Kidney (tissue), 13 donors: ENCODE measurements at regions not wholly inside any gene's neighbourhood (a gene's known extent, or its start where the extent isn't known, plus 50 kb on each side); places are given as distances from the start of the nearest gene placed in this dataset.
A peak's percentile ranks its signal among the peaks of the same experiment; 100 is the strongest.

Experiments used
- DNase-seq, 5 donors: peaks; one replicate each; pipeline ENCODE4 v3.0.0-alpha.2; 2013 to 2020
- FAIRE-seq: peaks from 2 replicates; lab custom pipeline; 2012; peaks lifted over from hg19 to GRCh38; lab: Jason Lieb, UNC
- H3K27ac ChIP-seq, 2 donors: one replicate each; pipeline ENCODE4 v1.7.0; 2013; ENCODE audit warnings: low read depth in 2 of 2, low read length in 2 of 2, inconsistent platforms in 1 of 2
- H3K27me3 ChIP-seq: one replicate; pipeline ENCODE4 v1.7.1; 2013; ENCODE audit warnings: low read length, inconsistent platforms; ENCODE audit not compliant: control insufficient read depth, insufficient read depth
- H3K36me3 ChIP-seq, 3 donors: one replicate each; pipeline versions ENCODE4 v1.7.0 to v1.7.1; 2013; ENCODE audit warnings: low read length in 3 of 3, control low read depth in 1 of 3, inconsistent platforms in 1 of 3; ENCODE audit not compliant: insufficient read depth in 3 of 3, control insufficient read depth in 2 of 3
- H3K4me1 ChIP-seq, 3 donors: one replicate each; pipeline versions ENCODE4 v1.7.0 to v1.7.1; 2013; ENCODE audit warnings: low read length in 3 of 3, inconsistent platforms in 1 of 3, low read depth in 1 of 3; ENCODE audit not compliant: control insufficient read depth in 2 of 3, insufficient read depth in 2 of 3
- H3K4me3 ChIP-seq, 3 donors: one replicate each; pipeline versions ENCODE4 v1.7.0 to v1.8.1; 2013; ENCODE audit warnings: low read length in 3 of 3, control low read depth in 1 of 3, inconsistent platforms in 1 of 3
- H3K9ac ChIP-seq, 3 donors: one replicate each; pipeline versions ENCODE4 v1.7.0 to v1.7.1; 2013; ENCODE audit warnings: low read length in 3 of 3, control low read depth in 1 of 3, inconsistent platforms in 1 of 3
- H3K9me3 ChIP-seq, 3 donors: one replicate each; pipeline versions ENCODE4 v1.7.0 to v1.7.1; 2013; ENCODE audit warnings: low read length in 3 of 3, control low read depth in 1 of 3, inconsistent platforms in 1 of 3; ENCODE audit not compliant: control insufficient read depth in 2 of 3, insufficient read depth in 1 of 3
- intact Hi-C: fragments of 100-400 bp; cut with DNase I; formaldehyde crosslinking; loops from one replicate; pipeline ENCODE4 v1.11.1; 2022
- TF ChIP-seq, protein P1 (sequence below): IDR thresholded peaks from 3 replicates; pipeline ENCODE4 v1.5.1; 2012; ENCODE audit warnings: mild to moderate bottlenecking, moderate library complexity, borderline replicate concordance; ENCODE audit not compliant: insufficient read depth; ENCODE audit errors: extremely low read depth
- donor health status: control.
- donor health status: control.
- donor health status: control.
- donor health status: control.
- donor health status: control.
- donor health status: DM: yes; HTN: yes; CAD: no.
- donor health status: Normal renal cell carcinoma (clear cell type).

DNA sequence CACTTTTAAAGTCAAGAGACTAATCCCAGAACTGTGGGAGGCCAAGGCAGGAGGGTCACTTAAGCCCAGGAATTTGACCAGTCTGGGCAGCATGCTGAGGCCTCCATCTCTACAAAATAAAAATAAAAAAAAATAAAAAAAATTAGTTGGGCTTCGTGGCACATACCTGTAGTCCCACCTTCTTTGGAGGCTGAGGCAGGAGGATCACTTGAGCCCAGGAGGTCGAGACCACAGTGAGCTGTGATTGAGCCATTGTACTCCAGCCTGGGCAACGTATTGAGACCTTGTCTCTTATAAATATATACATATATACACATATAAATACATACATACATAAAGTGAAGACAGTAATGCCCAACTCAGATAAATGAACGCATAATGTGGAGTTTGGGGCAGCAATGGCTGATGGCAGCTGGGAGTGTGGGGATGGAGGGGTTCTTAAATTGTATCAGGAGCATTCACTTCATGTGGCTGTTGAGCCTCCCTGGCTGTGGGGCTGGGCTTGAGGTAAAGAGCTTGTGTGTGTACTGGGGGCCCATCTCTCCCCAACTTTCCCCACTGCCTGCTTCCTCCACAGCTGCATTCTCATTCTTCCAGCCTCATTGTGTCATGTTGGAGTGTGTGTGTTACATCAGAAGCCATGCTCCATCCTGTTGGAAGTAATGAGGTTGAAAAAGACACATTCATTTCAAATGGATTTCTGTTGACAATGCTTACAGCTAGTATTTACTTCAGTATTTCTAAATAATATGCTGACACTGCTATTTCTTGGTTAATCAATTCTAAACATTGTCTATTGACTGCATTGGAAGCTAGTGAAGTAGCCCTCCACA lies 96.5 kb upstream of the HS6ST1 start:
- FAIRE-seq = no peak
- Histone ChIP-seq H3K9me3 (no peaks in the 10 kb centered on the region), H3K36me3 (no peaks in the 10 kb centered on the region), H3K4me3 (no peak overlapping the region), H3K27me3 (no peaks in the 10 kb centered on the region), H3K27ac (no peak overlapping the region), H3K4me1 (peaks cover 0 to 2% (median 0%) of the 10 kb centered on the region in 3 donors), H3K9ac (no peak overlapping the region)
- DNase-seq = peak in 1 of 5 donors; percentile 16
- intact Hi-C loops = no loop called here
- TF ChIP-seq, protein P1, sequence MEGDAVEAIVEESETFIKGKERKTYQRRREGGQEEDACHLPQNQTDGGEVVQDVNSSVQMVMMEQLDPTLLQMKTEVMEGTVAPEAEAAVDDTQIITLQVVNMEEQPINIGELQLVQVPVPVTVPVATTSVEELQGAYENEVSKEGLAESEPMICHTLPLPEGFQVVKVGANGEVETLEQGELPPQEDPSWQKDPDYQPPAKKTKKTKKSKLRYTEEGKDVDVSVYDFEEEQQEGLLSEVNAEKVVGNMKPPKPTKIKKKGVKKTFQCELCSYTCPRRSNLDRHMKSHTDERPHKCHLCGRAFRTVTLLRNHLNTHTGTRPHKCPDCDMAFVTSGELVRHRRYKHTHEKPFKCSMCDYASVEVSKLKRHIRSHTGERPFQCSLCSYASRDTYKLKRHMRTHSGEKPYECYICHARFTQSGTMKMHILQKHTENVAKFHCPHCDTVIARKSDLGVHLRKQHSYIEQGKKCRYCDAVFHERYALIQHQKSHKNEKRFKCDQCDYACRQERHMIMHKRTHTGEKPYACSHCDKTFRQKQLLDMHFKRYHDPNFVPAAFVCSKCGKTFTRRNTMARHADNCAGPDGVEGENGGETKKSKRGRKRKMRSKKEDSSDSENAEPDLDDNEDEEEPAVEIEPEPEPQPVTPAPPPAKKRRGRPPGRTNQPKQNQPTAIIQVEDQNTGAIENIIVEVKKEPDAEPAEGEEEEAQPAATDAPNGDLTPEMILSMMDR = no peak

GRCh38 chr2:128415779-128416061 lies 97.1 kb upstream of the HS6ST1 start:
- Histone ChIP-seq H3K27me3 (no peaks in the 10 kb centered on the region), H3K9me3 (no peaks in the 10 kb centered on the region), H3K27ac (no peak overlapping the region), H3K4me1 (peaks cover 0 to 2% (median 0%) of the 10 kb centered on the region in 3 donors), H3K9ac (no peak overlapping the region), H3K36me3 (no peaks in the 10 kb centered on the region), H3K4me3 (no peak overlapping the region)
- intact Hi-C loops = no loop called here
- DNase-seq (no peak), FAIRE-seq (no peak)
- TF ChIP-seq, protein P1 = no peak

DNA sequence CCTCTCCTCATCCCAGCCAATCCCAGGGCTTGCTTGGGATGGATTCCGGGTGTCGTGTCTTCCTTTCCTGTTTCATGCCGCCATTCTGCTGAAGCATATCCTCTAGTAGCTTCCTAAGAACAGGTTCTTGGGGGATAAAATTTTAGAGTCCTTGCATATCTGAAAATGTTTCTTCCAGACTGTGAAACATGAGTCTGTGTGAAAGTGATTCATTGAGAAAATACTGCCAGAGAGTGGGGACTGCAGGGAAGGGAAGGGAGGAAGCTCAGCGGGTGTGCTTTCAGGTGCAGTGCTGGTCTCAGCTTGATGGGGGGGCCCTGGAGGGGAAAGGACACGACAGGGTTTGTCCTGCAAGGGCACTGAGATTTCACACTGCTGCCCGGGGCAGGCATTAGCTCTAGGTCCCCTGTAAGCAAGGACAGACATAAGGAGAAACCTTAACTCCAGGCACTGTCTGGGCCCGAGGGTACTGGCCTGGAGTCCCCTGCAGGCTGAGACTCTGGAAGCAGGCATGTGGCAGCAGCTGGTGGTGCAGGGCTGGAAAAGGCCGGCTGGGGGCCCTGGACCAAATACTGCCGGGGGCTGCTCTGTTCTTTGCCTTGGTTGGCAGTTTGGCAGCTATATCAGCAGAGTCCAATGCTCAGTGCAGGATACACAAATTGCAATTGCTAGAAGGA lies 97.6 kb upstream of the HS6ST1 start:
- H3K27me3 ChIP-seq = no peaks in the 10 kb centered on the region
- H3K9ac ChIP-seq = no peak overlapping the region
- no peak for FAIRE-seq
- intact Hi-C loops = no loop called here
- no peaks in the 10 kb centered on the region for H3K36me3 ChIP-seq
- no peak overlapping the region for H3K27ac ChIP-seq
- peak in 3 of 5 donors; percentile 6 to 51 (median 26) for DNase-seq
- TF ChIP-seq, protein P1 = no peak
- H3K4me3 ChIP-seq = no peak overlapping the region
- no peaks in the 10 kb centered on the region for H3K9me3 ChIP-seq
- peaks cover 0 to 2% (median 0%) of the 10 kb centered on the region in 3 donors for H3K4me1 ChIP-seq
